ENCODE measurements at regions not wholly inside any gene's neighbourhood (a gene's known extent, or its start where the extent isn't known, plus 50 kb on each side); places are given as distances from the start of the nearest gene placed in this dataset.
"Not testable (repeated sequence)": the region's sequence is repeated elsewhere in the genome, so short reads cannot be mapped to it uniquely, and the experiment has no call there.

GRCh38 chr18:78857314-78858150, 122.1 kb upstream of the SALL3 start:
- DNase-seq (no peak), ATAC-seq (no peak)

GRCh38 chr18:78859686-78860085, 119.9 kb upstream of the SALL3 start:
- no peak for ATAC-seq
- DNase-seq, result no peak

GRCh38 chr18:78860117-78860516, 119.5 kb upstream of the SALL3 start:
- no peak for ATAC-seq
- no peak for DNase-seq

GRCh38 chr18:78861116-78861515, 118.5 kb upstream of the SALL3 start:
- DNase-seq, result no peak

GRCh38 chr18:78861706-78862105, 117.9 kb upstream of the SALL3 start:
- ATAC-seq, result no peak
- no peak for DNase-seq

More at GRCh38 chr18:78861116-78861515, 118.5 kb upstream of the SALL3 start:
- ATAC-seq, result no peak

GRCh38 chr18:78862395-78862794, 117.2 kb upstream of the SALL3 start:
- ATAC-seq (no peak), DNase-seq (no peak)

GRCh38 chr18:78865056-78865598, 114.5 kb upstream of the SALL3 start:
- no peak for DNase-seq
- no peak for ATAC-seq

- DNase-seq, result no peak
- ATAC-seq, result peak; percentile 36
Measured at GRCh38 chr18:78865771-78866310, 113.8 kb upstream of the SALL3 start.

GRCh38 chr18:78867131-78867530, 112.5 kb upstream of the SALL3 start:
- DNase-seq (no peak), ATAC-seq (no peak)

- DNase-seq, result no peak
- ATAC-seq, result no peak
Measured at GRCh38 chr18:78868330-78869316, 111.0 kb upstream of the SALL3 start.

GRCh38 chr18:78871618-78872017, 108.0 kb upstream of the SALL3 start:
- ATAC-seq (no peak), DNase-seq (no peak)

- DNase-seq (no peak), ATAC-seq (no peak)
Measured at GRCh38 chr18:78873926-78874500, 105.6 kb upstream of the SALL3 start.

GRCh38 chr18:78875016-78875777, 104.4 kb upstream of the SALL3 start:
- ATAC-seq (no peak), DNase-seq (peak; percentile 51)

- ATAC-seq (no peak), DNase-seq (no peak)
Measured at GRCh38 chr18:78875778-78876650, 103.6 kb upstream of the SALL3 start.

- ATAC-seq (no peak), DNase-seq (no peak)
Measured at GRCh38 chr18:78876868-78877267, 102.8 kb upstream of the SALL3 start.

- DNase-seq, result no peak
- ATAC-seq, result no peak
Measured at GRCh38 chr18:78878335-78878734, 101.3 kb upstream of the SALL3 start.

- not testable (repeated sequence) for DNase-seq, ATAC-seq
Measured at GRCh38 chr18:78879072-78879883, 100.3 kb upstream of the SALL3 start.

GRCh38 chr18:78882585-78882984, 97.0 kb upstream of the SALL3 start:
- no peak for DNase-seq
- no peak for ATAC-seq

GRCh38 chr18:78883501-78883900, 96.1 kb upstream of the SALL3 start:
- ATAC-seq, result no peak
- no peak for DNase-seq
